Stimulated activated naive CD8-positive, alpha-beta T cell treated with anti-CD3 and anti-CD28 coated beads, Interleukin-15, Interleukin-2, amounts not matched to agents 100 U/mL and 50 U/mL, for 24 hours (primary cell): ENCODE measurements at regions not wholly inside any gene's neighbourhood (a gene's known extent, or its start where the extent isn't known, plus 50 kb on each side); places are given as distances from the start of the nearest gene placed in this dataset.

ENCODE experiments used
- ATAC-seq: fragments of 150-1000 bp; cut with Tn5 transposase; one replicate; pipeline ENCODE4 v1.10.0; 2021
- DNase-seq: peaks from one replicate; pipeline ENCODE4 v3.0.0; 2021

DNA sequence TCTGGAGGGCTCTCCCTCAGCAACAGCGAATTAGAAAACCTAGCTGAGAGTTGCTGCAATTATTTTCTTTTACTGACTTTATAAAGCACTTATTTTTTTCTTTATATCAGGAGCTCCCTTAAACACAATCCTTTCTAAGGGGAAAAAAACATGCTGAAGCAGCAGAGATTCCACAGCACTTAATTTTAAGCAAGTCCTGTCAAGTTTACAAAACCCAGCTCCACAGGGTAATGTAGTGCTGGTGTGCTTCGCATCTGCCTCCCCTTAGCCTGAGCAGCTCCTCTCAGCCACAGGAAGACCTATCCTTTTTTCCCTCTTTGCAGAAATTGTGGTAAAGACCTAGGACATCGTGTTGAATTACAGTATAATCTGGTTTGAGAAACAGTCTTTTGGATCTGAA, 208.1 kb upstream of the SYNDIG1 start:
- DNase-seq (no peak), ATAC-seq (no peak)

DNA sequence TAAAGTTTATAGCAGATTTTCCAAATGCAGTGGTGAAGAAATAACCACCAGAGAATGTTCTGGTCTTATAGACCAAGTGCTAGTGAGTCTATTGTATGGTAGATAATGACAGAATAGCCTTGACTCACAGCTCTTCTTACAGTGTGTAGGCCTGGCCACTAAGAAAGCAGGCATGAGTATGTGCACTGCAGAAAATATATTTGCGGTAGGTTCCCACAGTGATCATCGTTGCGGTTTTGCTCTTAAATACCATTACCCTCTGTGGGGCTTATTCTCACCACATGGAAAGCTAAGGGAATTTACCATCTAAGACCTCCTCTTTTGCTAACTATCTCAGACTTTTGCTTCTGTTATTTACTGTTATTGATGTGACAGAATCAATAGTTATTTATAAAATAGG, 212.3 kb upstream of the SYNDIG1 start:
- DNase-seq (no peak), ATAC-seq (no peak)

DNA sequence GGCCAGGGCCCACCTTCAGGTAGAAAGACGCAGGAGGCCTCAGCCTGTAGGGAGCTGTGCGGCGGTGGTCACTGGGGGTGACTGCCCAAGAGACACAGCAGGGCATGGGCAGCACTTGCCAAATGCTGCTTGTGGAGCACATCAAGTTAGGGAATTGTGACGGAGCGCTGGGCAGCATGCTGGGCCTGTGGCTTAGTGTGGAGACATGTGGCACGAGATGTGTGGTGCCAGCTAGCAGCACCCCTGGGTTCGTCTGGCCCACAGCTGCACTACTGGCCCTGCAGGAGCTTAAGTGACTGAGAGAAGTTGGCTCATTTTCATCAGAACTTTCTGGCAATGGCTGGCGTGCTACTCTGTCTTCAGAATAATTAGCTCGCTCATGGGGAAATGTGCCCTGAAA, 213.1 kb upstream of the SYNDIG1 start:
- DNase-seq (no peak), ATAC-seq (no peak)

DNA sequence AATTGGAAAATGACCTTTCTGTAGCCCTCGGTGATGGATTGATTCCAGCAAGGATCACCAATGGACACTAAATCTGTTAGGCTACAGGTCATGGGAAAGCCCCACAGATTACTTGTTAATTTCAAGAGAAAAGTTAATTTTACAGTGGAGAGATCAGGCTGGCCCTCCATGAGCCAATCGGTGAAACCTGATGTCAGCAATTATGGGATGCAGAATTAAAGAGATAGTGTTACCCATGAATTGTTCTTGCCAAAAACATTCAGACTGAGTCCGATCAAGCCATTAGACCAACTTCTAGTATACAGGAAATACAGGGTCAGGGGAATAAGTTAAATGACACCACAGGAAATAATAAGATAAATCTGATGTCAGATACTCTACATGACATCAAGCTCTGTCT, 214.9 kb upstream of the SYNDIG1 start:
- no peak for ATAC-seq
- no peak for DNase-seq

DNA sequence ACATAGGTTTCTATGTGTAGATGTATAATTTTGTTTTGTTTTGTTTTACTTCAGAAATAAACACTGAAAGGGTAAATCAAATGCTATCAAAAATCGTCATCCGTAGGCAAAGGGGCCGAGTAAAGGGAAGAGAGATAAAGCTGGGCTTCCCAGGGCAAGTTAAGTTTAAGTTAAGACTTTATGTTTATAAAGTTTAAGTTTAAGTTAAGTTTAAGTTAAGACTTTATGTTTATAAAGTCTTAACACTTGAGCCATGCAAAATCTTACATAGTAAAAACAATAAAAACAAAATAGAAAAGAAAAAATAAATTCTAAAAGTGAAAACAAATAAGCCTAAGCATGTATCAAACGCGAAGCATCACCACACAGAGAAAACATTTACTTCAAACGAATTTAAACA, 216.1 kb upstream of the SYNDIG1 start:
- DNase-seq = no peak
- ATAC-seq = no peak

DNA sequence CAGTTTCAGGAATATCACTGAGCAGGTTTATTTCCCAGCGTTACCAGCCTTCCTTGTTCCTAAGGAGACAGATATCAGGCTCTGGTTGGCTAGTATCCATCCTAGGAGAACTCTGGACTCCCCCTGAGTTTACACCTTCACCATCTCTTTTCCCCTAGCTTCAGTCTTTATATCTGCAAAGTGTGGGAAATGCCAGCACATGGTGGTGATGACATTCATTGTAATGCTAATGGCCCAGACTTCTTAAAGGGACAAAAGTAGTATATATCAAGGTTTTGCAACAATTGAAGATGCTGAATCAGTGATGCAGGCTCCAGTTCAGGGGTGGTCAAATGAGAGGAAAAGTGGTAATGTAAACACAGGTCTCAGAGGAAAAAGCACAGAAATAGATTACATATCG, 224.3 kb upstream of the SYNDIG1 start:
- ATAC-seq (no peak), DNase-seq (no peak)

DNA sequence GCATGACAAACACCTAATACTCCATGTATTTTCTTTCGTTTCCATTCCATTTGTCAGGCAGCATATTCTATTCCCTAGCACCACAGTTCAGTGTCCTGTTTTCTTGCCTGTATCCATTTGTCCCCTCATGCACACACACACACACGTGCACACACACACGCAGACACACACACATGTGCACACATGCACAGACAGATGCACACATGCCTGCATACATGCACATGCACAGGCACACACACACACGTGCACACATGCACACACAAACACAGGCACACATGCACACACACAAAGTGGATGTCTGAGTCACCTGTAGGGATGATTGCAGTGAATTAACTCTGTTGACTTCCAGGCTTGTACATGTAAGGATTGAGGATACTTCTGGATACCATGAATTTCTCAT, 226.7 kb upstream of the SYNDIG1 start:
- DNase-seq = no peak
- no peak for ATAC-seq

DNA sequence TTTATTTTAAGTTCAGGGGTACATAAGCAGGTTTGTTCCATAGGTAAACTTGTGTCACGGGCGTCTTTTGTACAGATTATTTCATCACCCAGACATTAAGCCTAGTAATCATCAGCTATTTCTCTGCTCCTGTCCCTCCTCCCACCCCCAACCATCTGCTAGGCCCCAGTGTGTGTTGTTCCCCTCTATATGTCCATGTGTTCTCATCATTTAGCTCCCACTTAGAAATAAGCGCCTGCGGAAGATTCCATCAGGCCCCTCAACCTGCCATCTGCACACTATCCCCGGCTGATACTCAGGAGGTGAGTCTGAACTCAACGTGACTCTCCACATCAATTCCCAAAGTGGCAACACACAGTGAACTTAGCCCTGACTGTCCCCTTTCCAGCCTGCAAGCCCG, 228.0 kb upstream of the SYNDIG1 start:
- DNase-seq (no peak), ATAC-seq (no peak)

DNA sequence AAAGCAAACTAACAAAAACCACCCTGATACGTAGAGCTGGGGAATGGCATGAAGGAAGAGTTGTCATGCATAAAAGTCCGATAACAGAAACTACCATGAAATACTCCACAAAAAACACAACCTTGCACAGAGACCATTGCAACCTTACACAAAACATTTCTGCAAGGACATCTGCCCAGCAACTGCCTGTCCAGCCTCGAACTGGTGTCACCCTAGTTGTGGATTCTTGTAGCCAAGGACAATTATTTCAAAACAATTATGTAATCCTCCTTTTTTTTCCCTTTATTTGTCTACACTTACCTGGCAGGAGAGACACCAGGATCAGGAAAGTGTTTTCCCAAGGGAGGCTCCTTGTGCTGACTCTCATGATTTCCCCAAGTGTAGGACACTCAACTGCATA, 232.5 kb upstream of the SYNDIG1 start:
- ATAC-seq = no peak

DNA sequence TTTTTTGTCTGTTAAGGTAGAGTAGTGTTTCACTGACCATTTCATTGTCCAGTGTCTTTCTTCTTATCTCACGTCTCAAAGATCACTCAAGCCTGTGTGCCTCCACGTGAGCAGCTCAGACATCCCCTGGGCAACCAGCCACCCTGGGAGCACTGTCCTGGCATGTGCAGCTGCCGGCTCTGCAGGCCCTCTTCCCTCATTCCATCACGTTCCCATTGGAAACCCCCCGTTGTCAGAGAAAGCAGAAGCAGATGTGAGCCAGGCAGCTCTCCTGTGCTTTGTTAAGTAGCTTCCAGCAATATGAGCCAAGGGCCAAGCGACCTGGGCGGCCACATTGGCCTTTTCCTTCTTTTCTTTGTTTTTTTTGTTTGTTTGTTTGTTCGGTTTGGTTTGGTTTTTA, 233.2 kb upstream of the SYNDIG1 start:
- ATAC-seq (no peak), DNase-seq (no peak)

More for the DNA sequence above, 232.5 kb upstream of the SYNDIG1 start:
- DNase-seq = no peak

DNA sequence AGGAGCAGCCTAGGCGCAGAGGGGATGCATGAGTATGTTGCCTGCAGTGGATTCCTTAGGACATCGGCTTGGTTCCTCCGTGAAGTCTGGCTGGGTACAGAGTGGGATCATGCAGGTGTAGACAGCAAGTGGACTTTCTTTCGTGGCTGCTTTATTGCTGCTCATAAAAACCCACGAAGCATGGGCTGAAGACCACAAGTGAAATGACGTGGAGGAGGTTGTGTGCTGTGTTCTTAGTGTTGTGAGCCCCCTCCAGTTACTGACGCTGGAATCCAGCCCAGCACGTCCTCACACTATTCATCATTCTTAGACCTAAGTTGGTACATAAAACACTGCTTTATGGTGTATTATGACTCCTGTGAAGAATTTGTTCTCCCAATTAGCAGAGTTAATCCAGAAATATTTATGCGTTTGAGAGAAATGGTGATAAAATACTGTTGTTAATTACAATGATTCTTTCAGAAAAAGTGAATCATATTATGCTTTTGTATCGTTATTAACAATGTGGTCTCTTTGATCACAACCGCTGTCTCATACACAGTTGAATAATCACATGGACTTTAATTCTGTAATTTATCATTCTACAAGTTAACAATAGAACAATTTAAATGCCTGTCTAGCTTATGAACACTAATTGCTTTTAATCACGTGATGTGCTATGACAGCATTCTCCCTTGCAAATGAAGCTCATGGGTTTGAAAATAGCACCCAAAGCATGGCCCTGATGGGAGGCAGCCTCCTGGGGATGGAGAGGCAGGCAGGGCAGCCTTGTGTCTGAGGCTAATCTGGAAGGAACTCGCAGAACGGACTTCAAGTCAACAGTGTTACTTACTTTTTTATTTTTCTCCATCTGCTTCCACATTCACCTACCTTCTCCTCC, 233.9 kb upstream of the SYNDIG1 start:
- ATAC-seq (no peak), DNase-seq (no peak)

DNA sequence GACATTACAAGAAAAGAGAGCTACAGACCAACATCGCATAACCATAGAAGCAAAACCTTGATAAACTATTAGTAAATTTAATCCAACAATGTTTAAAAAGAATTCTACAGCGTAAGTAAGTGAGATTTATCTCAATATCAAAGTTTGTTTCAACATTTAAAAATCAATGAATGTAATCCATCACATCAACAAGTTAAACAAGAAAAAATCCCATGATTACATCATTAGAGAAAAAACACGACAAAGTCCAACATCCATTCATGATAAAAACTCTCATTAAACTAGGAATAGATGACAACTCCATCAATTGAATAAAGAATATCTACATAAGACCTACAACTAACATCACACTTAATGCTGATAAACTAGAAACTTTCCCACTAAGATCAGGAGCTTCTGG, 239.0 kb upstream of the GGTLC1 start:
- no peak for ATAC-seq

DNA sequence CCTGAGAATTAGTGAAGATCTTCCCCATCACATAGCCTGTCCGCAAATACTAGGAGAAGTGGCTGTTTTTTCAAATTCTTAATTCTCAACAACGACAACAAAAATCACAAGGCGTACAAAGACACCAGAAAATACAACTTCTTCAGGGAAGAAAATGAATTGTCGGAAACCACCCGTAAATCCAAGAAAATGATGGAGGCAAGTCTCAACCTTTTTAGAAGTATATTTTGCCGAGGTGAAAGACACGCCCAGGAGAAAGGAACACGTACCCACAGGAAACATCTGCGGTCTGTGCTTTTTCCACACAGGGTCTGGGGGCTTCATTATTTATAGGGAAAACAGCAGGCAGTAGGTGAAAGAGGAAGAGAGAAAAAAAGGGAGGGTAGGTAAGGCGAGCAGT, 223.9 kb upstream of the GGTLC1 start:
- DNase-seq (no peak), ATAC-seq (no peak)

More for the DNA sequence above, 239.0 kb upstream of the GGTLC1 start:
- no peak for DNase-seq

DNA sequence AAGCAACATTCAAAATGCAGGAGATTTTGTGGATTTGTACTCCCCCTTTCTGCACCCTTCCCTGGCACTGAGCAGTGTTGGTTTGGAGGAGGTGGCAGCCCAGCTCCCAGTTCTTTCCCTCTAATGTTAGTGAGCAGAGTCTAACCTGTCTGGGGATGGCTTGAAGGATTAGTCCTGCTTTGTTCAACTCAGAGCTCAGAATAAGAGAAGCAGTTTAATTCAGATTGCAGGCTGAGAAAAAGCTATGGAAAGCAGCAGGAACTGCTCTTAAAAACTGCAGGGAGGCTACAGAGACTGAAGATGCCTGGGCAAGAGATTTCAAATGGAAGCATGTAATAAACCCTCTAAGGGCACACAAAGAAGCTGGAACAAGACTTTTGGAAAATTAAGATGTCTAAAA, 223.4 kb upstream of the GGTLC1 start:
- no peak for ATAC-seq
- no peak for DNase-seq

DNA sequence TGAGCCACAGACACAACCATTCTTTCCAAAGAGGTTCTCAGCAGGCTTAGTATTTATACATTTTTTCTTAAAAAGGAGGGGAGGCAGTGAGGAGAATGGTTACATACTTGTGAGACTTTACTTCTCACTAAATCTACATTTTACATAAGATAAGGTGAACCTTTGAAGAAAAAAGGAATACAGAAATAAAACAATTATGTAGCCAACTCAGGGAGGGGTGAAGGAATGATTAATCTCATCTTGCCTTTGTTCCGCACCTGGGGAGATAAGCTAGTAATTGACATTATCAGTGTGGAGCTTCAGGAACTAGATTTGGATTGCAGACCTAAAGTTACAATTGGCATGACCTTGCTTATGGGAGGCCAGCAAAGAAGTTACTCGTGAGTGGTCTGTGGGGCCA, 221.8 kb upstream of the GGTLC1 start:
- no peak for DNase-seq
- ATAC-seq = no peak

DNA sequence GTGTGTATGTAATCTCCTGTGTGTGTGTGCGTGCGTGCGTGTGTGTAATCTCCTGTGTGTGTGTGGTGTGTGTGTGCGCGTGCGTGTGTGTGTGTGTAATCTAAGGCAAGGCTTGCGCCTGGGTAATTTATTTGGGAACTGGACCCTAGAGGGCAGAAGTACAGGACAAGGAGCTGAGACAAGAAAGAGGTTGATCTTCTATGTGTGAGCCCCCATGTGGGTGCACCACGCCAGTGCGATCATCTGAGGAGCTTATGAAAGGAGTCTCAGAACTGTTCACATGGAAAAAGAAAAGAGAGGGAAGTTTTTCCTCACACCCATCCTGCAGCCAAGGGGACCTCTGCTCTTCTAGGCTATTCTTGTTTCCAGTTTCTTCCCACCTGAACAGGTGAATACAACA, 220.1 kb upstream of the GGTLC1 start:
- ATAC-seq = no peak
- DNase-seq = no peak

DNA sequence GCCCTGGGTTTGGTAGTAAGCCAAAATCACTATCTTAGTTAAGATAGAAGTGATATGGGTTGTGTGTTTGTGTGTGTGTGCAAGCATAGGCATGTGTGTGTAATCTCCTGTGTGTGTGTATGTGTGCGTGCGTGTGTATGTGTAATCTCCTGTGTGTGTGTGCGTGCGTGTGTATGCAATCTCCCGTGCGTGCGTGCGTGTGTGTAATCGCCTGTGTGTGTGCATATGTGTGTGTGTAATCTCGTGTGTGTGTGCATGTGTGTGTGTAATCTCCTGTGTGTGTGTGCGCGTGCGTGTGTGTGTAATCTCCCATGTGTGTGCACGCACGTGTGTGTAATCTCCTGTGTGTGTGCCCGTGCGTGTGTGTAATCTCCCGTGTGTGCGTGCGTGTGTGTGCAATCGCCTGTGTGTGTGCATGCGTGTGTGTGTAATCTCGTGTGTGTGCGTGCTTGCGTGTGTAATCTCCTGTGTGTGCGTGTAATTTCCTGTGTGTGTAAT, 219.3 kb upstream of the GGTLC1 start:
- DNase-seq (no peak), ATAC-seq (no peak)

DNA sequence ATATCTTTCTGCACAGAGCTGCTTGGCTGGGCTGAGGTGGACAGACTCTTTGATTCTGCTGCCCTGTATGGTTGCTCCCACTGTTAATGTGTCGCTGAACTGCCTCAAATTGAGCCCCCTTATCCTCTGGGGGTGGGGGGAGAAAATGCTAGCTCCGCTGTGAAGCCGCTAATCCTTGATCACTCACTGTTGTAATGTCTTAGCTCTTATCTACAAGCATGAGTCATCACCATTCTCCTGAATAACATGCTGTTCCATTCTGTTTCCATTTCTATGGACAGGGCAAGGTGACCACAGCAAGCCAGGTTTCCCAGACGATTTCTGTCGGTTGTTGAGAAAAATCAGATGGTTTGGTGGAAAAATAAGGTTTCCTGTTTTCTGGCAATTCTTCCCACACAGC, 218.4 kb upstream of the GGTLC1 start:
- no peak for DNase-seq
- no peak for ATAC-seq

DNA sequence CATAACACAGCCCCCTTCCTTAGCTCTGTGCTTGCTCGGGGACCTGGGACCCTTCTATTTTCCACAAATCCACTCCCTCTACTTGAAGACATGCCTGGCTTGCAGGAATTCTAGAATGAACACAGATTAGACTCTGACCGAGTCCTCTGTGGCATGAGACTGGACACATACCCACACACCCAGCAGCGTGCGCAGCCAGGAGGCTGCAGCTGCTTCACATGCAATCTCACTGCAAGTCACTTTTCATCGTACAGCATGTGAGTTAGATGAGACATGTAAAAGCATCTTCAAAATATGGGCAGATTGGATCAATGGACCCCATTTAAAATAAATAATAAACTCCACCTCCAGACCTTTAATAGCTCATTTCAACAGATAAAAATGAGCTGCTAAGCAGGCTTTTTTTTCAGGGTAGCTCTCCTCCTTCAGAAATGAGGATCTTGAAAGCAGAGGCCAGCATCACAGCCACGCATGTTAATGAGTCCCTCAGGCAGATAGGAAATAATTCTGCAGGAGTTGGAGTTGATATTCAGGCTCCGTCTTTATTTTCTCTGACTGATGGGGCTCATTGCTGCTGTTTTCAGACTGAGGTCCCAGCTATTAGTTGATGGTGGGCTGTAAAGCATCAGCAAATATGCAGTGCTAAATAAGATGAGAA, 215.1 kb upstream of the GGTLC1 start:
- no peak for ATAC-seq
- DNase-seq = no peak

DNA sequence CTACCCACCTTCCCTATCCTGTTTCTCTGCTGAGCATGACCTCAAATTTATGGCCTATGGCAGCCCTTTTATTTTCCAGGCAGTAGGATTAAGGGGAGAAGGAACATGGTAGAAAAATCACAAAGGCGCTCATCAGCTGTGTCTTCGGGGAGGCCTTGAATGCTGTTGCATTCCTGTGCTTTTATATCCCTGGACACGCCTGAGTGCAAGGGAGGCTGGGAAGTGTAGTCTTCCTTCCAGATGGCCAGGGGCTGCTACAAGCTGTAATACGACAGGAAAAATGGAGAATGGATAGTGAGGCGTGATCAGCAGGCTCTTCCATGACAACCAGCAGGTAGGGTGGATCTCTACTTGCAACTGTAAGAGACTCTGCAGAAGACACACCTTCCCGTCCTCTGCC, 210.9 kb upstream of the GGTLC1 start:
- DNase-seq (no peak), ATAC-seq (no peak)

DNA sequence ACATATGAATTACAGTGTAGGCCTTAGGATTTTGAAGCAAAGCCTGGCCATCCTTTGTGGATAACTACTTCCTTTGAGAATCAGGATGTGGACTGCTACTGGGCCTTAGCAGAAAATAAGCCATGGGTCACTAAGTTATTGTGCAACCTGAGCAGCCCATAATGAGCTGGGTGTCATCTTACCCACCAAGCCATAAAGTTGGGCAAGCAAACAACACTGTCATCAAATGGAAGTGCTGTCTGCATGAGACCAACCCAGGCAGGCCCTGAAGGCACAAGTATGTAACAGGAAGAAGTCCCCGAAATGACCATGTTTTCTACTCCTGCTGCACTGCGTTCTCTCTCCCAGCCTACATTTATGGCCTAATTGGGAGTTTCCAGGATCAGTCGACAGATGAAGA, 205.6 kb upstream of the GGTLC1 start:
- ATAC-seq = no peak
- DNase-seq = no peak

DNA sequence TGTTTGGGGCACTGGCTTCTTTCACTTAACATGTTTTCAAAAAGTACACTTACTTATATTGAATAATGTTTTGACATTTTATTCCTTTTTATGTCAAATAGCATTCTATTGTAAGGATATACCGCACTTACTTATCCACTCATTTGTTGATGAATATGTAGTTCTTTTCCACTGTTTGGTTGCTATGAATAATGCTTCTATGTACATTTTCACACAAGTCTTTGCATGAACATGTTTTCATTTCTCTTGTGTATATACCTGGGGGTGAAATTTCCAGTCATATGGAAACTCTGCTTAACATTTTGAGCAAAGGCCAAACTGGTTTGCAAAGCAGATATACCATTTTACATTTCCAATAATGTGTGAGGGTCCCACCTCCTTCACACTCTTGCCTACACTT, 202.3 kb upstream of the GGTLC1 start:
- DNase-seq (no peak), ATAC-seq (no peak)

DNA sequence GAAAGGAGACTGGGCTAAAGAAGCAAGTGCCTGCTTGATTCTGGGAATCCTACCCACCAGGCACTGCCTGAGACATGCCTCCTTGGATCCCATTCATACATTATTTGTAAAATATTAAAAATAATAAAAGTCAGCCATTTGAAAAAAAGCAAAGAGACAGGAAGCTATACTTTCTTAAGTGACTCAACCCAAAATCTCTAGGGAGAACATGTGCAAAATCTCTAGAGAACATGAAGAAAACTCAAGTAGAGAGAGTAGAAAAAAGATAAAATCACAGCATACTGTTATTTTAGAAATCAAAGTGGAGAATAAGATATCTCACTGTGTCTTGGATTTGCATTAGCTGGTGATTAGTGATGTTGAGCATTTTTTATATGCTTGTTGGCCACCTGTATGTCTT, 197.2 kb upstream of the GGTLC1 start:
- ATAC-seq = no peak

DNA sequence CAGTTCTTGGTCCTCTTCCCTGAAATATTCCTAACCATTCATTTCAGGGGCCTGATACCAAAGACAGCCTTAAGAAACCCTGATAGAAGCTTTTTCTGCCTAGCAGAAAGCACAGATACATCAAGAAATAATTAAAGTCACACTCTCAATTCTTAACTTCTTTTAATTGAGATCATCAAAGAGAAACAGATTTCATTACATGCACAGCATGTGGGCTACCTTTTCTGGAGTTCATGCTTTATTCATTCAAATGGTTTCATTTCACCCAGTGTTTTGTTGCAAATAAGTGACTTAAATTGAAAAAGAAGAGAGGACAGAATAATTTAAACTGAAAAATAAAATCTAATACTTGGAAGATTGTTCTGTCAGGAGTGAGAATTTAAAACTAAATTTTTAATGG, 192.6 kb upstream of the GGTLC1 start:
- no peak for ATAC-seq
- DNase-seq = no peak

More for the DNA sequence above, 197.2 kb upstream of the GGTLC1 start:
- DNase-seq = no peak
